GM11168 (cell line): ENCODE measurements at regions not wholly inside any gene's neighbourhood (a gene's known extent, or its start where the extent isn't known, plus 50 kb on each side); places are given as distances from the start of the nearest gene placed in this dataset.
"Not testable (repeated sequence)": the region's sequence is repeated elsewhere in the genome, so short reads cannot be mapped to it uniquely, and the experiment has no call there.

Source experiments
- in situ Hi-C: fragments of 300-500 bp; cut with MboI; formaldehyde crosslinking; loops from one replicate; pipeline ENCODE4 v1.12.0; 2022; ENCODE audit warnings: low sequenced_read_pairs; ENCODE audit not compliant: unreplicated experiment

DNA sequence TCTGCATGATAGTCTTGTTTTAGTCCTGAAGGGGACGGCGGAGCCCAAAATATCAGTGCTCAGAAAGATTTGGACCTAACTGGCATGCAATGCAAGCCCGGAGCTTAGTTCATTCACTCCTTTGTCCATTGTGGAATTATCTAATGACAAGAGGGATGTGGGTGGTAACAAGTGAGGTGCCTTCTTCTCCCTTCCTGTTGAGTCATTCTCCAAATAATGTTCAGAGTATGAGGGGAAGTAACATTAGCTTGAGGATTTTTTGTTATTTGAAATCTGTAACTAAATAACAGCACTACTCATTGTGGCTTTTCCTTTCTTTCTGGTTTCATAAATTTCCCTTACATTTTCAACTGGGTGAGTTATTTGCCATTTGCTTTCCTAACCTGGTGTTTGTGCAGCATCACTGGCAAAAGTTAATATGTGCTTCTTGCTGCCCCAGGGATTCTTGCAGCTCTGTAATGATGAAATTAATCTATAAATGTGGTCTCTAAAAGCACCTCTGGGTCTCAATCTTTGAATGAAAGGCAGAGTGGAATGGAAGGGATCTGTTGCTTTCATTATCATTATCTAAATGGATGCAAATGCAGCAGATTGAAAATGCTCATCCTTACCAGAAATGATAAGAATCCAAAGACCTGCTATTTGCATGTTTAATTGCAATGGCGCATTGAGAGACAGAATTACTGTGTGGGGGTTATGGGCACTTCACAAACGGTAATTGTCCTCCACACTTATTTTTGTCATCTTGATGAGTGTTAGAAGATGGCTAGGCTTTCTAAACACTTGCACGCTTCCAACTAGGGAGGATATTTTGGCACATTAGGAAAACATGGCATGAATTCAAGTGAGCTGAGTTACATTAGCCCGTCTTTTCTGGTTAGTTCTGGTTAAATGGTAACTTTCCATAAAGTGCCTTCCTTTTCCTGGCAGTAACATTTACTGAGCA, 89.9 kb upstream of the MITF start:
- in situ Hi-C loops: loop anchor here (25.0 kb wide), 1 partner anchor 487 kb away; no protein-coding TSS in a partner anchor

DNA sequence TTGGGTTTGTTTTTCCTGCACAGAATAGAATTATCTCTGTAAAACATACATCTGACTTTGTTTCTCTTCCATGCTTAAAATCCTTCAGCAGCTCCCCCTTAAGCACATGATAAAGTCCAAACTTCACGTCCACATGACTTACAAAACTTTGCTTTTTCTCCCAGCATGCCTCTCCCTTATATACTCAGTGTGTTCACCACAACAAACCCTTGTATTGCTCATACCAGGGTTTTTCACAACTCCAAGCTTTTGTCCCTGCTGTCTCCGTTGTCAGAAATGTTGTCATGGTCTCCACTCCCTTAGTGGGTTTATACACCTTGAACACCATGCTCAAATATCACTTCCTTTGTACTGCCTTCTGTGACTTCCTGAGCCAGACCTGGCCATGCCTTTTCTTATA, 91.1 kb upstream of the MITF start:
- in situ Hi-C loops: no loop called here

- in situ Hi-C loops: no loop called here
These were observed 91.7 kb upstream of the MITF start for GRCh38 chr3:69647511-69648110.

GRCh38 chr3:69647081-69647480, 92.2 kb upstream of the MITF start:
- in situ Hi-C loops: no loop called here

GRCh38 chr3:69646287-69647067, 92.8 kb upstream of the MITF start:
- in situ Hi-C loops: no loop called here

DNA sequence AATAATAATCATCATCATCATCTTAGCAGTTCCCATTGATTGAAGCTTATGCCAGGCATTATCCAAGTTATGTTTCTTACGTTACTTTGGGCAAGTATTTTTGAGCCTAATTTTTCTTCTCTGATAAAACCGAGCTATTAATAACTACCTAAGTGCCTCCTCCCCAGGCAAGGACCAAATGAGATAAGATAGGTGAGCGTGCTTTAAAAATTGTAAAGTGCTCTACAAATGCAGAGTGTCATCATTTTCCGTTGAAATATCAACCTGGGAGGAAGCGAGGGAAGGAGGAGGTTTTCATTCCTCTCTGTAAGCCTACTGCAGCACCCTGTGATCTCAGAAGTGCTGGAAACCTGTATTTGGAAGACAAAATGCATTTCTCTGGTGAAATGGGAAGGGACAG, 96.7 kb upstream of the MITF start:
- in situ Hi-C loops: no loop called here

DNA sequence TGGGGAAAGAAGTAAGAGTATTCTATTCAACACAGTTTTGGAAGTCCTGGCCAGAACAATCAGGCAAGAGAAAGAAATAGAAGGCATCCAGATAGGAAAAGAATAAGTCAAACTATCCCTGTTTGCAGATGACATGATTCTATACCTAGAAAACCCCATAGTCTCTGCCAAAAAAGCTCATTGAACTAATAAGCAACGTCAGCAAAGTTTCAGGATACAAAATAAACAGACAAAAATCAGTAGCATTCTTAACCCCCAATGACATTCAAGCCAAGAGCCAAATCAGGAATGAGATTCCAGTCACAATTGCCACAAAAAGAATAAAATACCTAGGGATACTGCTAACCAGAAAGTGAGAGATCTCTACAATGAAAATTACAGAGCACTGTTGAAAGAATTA, 99.4 kb upstream of the MITF start:
- in situ Hi-C loops: no loop called here

- in situ Hi-C loops: no loop called here
These were observed 110.3 kb upstream of the MITF start for GRCh38 chr3:69628951-69629350.

GRCh38 chr3:69613286-69613685, 126.0 kb upstream of the MITF start:
- in situ Hi-C loops: no loop called here

DNA sequence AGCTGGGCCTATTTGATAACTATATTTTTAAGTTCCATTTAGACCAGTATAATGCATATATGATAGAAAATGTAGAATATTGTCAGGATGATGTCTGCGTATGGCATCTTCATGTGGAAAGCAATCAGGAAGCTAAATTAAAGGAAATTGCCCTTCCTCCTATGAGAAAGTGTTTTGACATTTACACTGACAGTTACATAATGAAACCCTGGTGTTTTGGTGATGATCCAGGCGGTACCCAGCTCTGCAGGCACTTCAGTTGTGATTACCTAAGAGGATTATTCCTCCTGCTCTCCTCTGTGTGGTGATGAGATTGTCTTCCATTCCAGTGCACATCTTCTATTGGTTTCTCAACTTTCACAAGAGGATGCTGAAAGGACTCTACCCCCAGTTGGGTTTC, 126.5 kb upstream of the MITF start:
- in situ Hi-C loops: no loop called here

GRCh38 chr3:69609566-69609965, 129.7 kb upstream of the MITF start:
- in situ Hi-C loops: not testable (repeated sequence)

- in situ Hi-C loops: no loop called here
These were observed 131.6 kb upstream of the MITF start for GRCh38 chr3:69607466-69608305.

DNA sequence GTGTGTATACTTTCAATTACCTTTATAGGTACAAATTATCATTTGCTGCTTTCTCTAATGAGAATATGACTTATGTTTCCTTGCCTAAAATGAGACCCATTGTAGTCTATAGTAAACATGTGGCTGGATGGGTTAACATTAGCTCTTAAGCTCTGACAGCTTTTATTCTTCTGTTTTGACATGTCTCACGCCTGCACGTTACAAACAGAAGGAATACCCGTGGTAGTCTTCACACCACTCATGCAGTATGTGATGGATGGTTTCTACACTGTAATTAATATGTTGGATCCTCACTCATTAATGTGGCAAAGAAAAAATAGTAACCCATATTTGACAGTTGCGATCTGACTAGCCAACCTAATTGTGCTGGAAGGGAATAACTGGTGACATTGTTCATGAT, 133.4 kb upstream of the MITF start:
- in situ Hi-C loops: no loop called here

DNA sequence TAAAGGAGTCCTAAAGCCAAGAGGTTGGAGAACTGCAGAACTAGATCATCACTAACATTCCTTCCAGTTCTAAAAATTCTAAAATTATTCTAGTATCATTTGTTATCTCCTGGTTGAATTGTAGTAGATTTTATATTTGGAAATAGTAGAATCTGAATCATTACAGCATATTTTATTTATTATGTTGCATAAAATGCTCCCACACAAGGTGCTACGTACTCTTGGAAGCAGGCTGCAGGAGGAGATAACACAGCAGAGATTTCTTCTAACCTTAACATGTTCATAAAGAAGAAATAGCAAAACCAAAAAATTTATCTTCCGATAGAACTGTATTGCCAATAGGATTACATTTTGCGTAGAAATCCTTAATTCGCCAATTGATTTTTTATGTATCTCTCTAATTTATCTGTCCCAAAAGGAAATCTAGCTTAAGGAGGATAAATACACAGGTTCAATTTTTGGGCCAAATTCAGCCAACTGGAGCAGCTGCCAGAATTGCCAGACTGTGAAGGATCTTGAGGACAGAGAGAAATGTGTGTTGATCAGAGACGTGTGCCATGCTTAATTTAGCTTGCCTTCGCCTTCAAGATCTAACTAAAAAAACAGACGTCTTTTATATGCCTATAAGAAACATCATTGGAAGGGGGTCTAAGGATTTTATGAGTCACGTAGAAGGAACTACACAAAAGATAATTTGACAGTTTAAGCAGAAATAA, 134.4 kb upstream of the MITF start:
- in situ Hi-C loops: no loop called here

GRCh38 chr3:69602112-69602511, 137.2 kb upstream of the MITF start:
- in situ Hi-C loops: no loop called here

DNA sequence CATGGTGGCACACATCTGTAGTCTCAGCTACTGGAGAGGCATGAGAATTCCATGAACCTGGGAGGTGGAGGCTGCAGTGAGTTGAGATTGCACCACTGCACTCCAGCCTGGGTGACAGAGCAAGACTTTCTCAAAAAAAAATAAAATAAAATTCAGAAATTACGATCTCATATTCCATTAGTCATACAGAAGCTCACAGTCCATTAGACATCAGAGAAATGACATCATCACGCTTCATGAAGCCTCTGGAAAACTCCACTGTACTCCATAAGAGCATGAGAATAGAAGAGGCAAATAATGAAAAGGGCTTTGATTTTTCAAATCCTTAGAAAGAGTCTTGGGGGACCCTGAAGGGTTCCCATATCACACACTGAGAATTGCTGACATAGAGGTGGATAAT, 145.0 kb upstream of the MITF start:
- in situ Hi-C loops: no loop called here

DNA sequence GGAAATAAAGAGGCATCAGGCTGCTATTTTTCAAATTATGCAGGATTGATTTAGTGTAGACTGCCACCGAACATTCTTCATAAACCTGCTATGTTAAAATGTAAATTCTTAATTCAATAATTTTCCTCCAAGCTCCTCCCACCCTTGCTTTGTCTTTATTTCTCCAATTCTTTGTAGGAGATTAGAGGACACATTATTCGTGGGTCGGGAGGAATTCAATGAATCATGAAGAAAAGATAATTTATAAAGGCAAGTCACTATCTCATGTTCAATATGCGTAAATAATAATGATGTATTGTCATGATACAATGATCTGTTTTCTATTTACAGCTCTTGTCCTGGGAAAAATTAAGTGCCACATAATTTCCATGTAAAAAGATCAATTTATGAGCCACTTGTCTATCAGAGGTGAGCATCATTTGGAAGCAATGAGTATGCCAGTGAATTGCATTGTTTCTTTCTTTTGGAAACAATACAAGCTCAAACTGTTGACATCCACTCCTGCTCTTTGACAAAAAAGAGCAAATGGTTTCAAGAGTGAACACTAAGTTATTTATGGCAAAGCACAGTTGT, 148.0 kb upstream of the MITF start:
- in situ Hi-C loops: no loop called here

DNA sequence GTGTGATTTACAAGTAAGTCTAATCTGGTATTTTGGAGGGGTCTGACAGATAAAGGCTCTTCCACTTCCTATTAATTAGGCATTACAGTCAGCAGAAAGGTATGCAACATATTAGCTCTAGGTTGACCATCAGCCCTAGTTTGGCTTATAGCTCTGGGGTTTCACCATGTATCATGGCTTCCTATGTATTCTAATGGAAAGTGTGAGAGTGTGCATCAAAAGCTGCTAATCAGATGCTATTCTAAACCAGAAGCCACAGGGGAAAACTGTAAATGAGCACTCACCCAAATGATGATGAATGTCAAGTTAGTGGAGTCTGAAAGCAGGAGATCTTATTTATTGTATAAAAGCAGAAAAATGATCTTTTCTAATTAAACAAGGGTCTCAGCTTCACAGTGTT, 149.2 kb upstream of the MITF start:
- in situ Hi-C loops: no loop called here

DNA sequence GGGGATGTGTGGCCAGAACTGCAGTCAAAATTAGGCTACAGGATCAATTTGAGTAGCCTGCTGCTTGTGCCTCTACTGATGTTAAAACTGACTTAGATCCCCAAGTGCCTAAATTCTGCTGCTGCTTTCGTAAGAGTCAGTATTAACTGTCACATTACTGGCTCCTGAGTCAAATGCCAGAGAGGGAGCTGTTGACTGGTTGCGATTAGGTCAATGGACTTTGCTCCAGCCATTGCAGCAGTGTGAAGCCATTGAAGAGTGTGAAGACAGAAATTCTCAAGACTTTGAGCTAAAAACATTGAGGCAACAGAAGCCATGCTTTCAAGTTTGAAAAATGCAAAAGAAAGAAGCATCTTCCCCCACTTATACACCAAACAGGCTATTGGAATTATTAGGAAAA, 151.1 kb upstream of the MITF start:
- in situ Hi-C loops: no loop called here
